NB4 (cell line): ENCODE measurements at regions not wholly inside any gene's neighbourhood (a gene's known extent, or its start where the extent isn't known, plus 50 kb on each side); places are given as distances from the start of the nearest gene placed in this dataset.
"Not testable (repeated sequence)": the region's sequence is repeated elsewhere in the genome, so short reads cannot be mapped to it uniquely, and the experiment has no call there.

ENCODE experiments used
- DNase-seq: peaks from one replicate; pipeline ENCODE4 v3.0.0; 2010; ENCODE audit warnings: low read depth
- H3K4me3 ChIP-seq: one replicate; pipeline ENCODE4 v1.5.1; 2011; ENCODE audit warnings: mild to moderate bottlenecking, low read depth, low read length, moderate library complexity
- CTCF ChIP-seq: IDR thresholded peaks from one replicate; pipeline ENCODE4 v1.5.1; 2012; ENCODE audit warnings: low read depth, low read length
- MAX ChIP-seq: IDR thresholded peaks from 2 replicates; pipeline ENCODE4 v1.6.1; 2011; ENCODE audit warnings: low read depth, low read length
- MYC ChIP-seq: IDR thresholded peaks from 2 replicates; pipeline ENCODE4 v1.6.1; 2011; ENCODE audit warnings: low read depth, low read length
- POLR2A ChIP-seq: IDR thresholded peaks from 2 replicates; pipeline ENCODE4 v1.6.1; 2011; ENCODE audit warnings: mild to moderate bottlenecking; ENCODE audit not compliant: insufficient read length; ENCODE audit errors: extremely low read depth

GRCh38 chr4:134727696-134728095 is 526.1 kb upstream of the PABPC4L start:
- no peak for DNase-seq
- H3K4me3 ChIP-seq = no peak overlapping the region
- TF ChIP-seq MYC (no peak), CTCF (no peak), MAX (no peak)

- H3K4me3 ChIP-seq = no peak overlapping the region
- no peak for DNase-seq
- TF ChIP-seq POLR2A = no peak
- no peak for TF ChIP-seq CTCF
- no peak for TF ChIP-seq MYC
- no peak for TF ChIP-seq MAX
Measured at GRCh38 chr4:134722306-134722705, 520.7 kb upstream of the PABPC4L start.

- DNase-seq = no peak
- TF ChIP-seq MYC = no peak
- TF ChIP-seq POLR2A = no peak
- no peak for TF ChIP-seq MAX
- no peak overlapping the region for H3K4me3 ChIP-seq
Measured at GRCh38 chr4:134720030-134720429, 518.4 kb upstream of the PABPC4L start.

GRCh38 chr4:134708616-134709015 is 507.0 kb upstream of the PABPC4L start:
- H3K4me3 ChIP-seq = no peak overlapping the region
- DNase-seq = no peak
- TF ChIP-seq MYC (no peak), MAX (no peak), POLR2A (no peak), CTCF (no peak)

- TF ChIP-seq MYC (no peak), POLR2A (no peak)
- H3K4me3 ChIP-seq = no peak overlapping the region
- no peak for DNase-seq
Measured at GRCh38 chr4:134708026-134708425, 506.4 kb upstream of the PABPC4L start.

GRCh38 chr4:134702374-134702773 is 500.8 kb upstream of the PABPC4L start:
- DNase-seq = no peak
- TF ChIP-seq CTCF = no peak
- H3K4me3 ChIP-seq = no peak overlapping the region

- no peak for DNase-seq
- H3K4me3 ChIP-seq = no peak overlapping the region
- TF ChIP-seq POLR2A = no peak
- no peak for TF ChIP-seq MYC
- no peak for TF ChIP-seq MAX
- no peak for TF ChIP-seq CTCF
Measured at GRCh38 chr4:134700251-134700650, 498.7 kb upstream of the PABPC4L start.

GRCh38 chr4:134698831-134699230 is 497.2 kb upstream of the PABPC4L start:
- DNase-seq, H3K4me3 ChIP-seq: not testable (repeated sequence)
